ENCODE measurements at regions not wholly inside any gene's neighbourhood (a gene's known extent, or its start where the extent isn't known, plus 50 kb on each side); places are given as distances from the start of the nearest gene placed in this dataset.

GRCh38 chr3:33956206-33956605 is 157.8 kb downstream of the PDCD6IP start:
- Mint-ChIP-seq H3K27ac (ENCODE audit: unreplicated experiment) (no peak overlapping the region), H3K27me3 (ENCODE audit: insufficient read depth, unreplicated experiment) (peaks cover 8% of the 10 kb centered on the region), H3K4me1 (ENCODE audit: low read depth, unreplicated experiment) (no peaks in the 10 kb centered on the region), H3K9me3 (ENCODE audit: unreplicated experiment) (no peaks in the 10 kb centered on the region), H3K36me3 (ENCODE audit: insufficient read depth, unreplicated experiment) (no peaks in the 10 kb centered on the region), H3K4me3 (ENCODE audit: unreplicated experiment) (no peak overlapping the region)
- POLR2A ChIA-PET = no interaction called here
- CTCF ChIA-PET = no interaction called here
- H3K27me3 ChIP-seq (replicated peaks; ENCODE audit: control insufficient read depth, insufficient read depth, low read length) = no peaks in the 10 kb centered on the region
- H3K4me3 ChIP-seq (ENCODE audit: low read depth, low read length) = no peak overlapping the region
- no peak for DNase-seq
- no peak for TF ChIP-seq CTCF (IDR thresholded peaks at IDR 0.05; ENCODE audit: insufficient read depth in 1 of 2, low read depth in 1 of 2, low read length in 1 of 2, severe bottlenecking in 1 of 2, unreplicated experiment in 1 of 2)
- no TSS peak for BruUV-seq (replicated peaks)
- no peaks in the 10 kb centered on the region for H3K36me3 ChIP-seq (ENCODE audit: control insufficient read depth, insufficient read depth, low read length)
- H3K9me3 ChIP-seq = no peaks in the 10 kb centered on the region
- intact Hi-C loops (cut with micrococcal nuclease; ENCODE audit: unreplicated experiment) = loop anchor here (5.0 kb wide), 1 partner anchor 74 kb away; no protein-coding TSS in a partner anchor
- H3K4me1 ChIP-seq = no peaks in the 10 kb centered on the region

GRCh38 chr3:33956776-33957175 is 158.3 kb downstream of the PDCD6IP start:
- BruUV-seq (replicated peaks) = no TSS peak
- intact Hi-C loops (cut with micrococcal nuclease; ENCODE audit: unreplicated experiment) = loop anchor here (5.0 kb wide), 1 partner anchor 74 kb away; no protein-coding TSS in a partner anchor
- TF ChIP-seq CTCF (IDR thresholded peaks at IDR 0.05; ENCODE audit: insufficient read depth in 1 of 2, low read depth in 1 of 2, low read length in 1 of 2, severe bottlenecking in 1 of 2, unreplicated experiment in 1 of 2) = no peak

GRCh38 chr3:33957176-33957575 is 158.7 kb downstream of the PDCD6IP start:
- intact Hi-C loops (cut with micrococcal nuclease; ENCODE audit: unreplicated experiment) = loop anchor here (5.0 kb wide), 1 partner anchor 75 kb away; no protein-coding TSS in a partner anchor
- H3K9me3 ChIP-seq = no peaks in the 10 kb centered on the region
- Mint-ChIP-seq H3K27me3 (ENCODE audit: insufficient read depth, unreplicated experiment) (peaks cover 5% of the 10 kb centered on the region), H3K4me1 (ENCODE audit: low read depth, unreplicated experiment) (no peaks in the 10 kb centered on the region), H3K36me3 (ENCODE audit: insufficient read depth, unreplicated experiment) (no peaks in the 10 kb centered on the region), H3K27ac (ENCODE audit: unreplicated experiment) (no peak overlapping the region), H3K4me3 (ENCODE audit: unreplicated experiment) (no peak overlapping the region), H3K9me3 (ENCODE audit: unreplicated experiment) (no peaks in the 10 kb centered on the region)
- ChIA-PET CTCF (no interaction called here), POLR2A (no interaction called here)
- H3K27me3 ChIP-seq (replicated peaks; ENCODE audit: control insufficient read depth, insufficient read depth, low read length) = no peaks in the 10 kb centered on the region
- H3K4me3 ChIP-seq (ENCODE audit: low read depth, low read length) = no peak overlapping the region
- no peak for TF ChIP-seq CTCF (IDR thresholded peaks at IDR 0.05; ENCODE audit: insufficient read depth in 1 of 2, low read depth in 1 of 2, low read length in 1 of 2, severe bottlenecking in 1 of 2, unreplicated experiment in 1 of 2)
- no peaks in the 10 kb centered on the region for H3K4me1 ChIP-seq
- no peak for DNase-seq
- no peaks in the 10 kb centered on the region for H3K36me3 ChIP-seq (ENCODE audit: control insufficient read depth, insufficient read depth, low read length)
- BruUV-seq (replicated peaks) = no TSS peak

More at GRCh38 chr3:33956776-33957175, 158.3 kb downstream of the PDCD6IP start:
- Mint-ChIP-seq H3K27me3 (ENCODE audit: insufficient read depth, unreplicated experiment) (peaks cover 5% of the 10 kb centered on the region), H3K4me3 (ENCODE audit: unreplicated experiment) (no peak overlapping the region), H3K4me1 (ENCODE audit: low read depth, unreplicated experiment) (no peaks in the 10 kb centered on the region), H3K36me3 (ENCODE audit: insufficient read depth, unreplicated experiment) (no peaks in the 10 kb centered on the region), H3K9me3 (ENCODE audit: unreplicated experiment) (no peaks in the 10 kb centered on the region), H3K27ac (ENCODE audit: unreplicated experiment) (no peak overlapping the region)
- CTCF ChIA-PET = no interaction called here
- Histone ChIP-seq H3K9me3 (no peaks in the 10 kb centered on the region), H3K27me3 (replicated peaks; ENCODE audit: control insufficient read depth, insufficient read depth, low read length) (no peaks in the 10 kb centered on the region), H3K4me1 (no peaks in the 10 kb centered on the region), H3K4me3 (ENCODE audit: low read depth, low read length) (no peak overlapping the region), H3K36me3 (ENCODE audit: control insufficient read depth, insufficient read depth, low read length) (no peaks in the 10 kb centered on the region)
- DNase-seq = no peak
- POLR2A ChIA-PET = no interaction called here

Measured in Caco-2 (cell line).